ENCODE measurements at regions not wholly inside any gene's neighbourhood (a gene's known extent, or its start where the extent isn't known, plus 50 kb on each side); places are given as distances from the start of the nearest gene placed in this dataset.

DNA sequence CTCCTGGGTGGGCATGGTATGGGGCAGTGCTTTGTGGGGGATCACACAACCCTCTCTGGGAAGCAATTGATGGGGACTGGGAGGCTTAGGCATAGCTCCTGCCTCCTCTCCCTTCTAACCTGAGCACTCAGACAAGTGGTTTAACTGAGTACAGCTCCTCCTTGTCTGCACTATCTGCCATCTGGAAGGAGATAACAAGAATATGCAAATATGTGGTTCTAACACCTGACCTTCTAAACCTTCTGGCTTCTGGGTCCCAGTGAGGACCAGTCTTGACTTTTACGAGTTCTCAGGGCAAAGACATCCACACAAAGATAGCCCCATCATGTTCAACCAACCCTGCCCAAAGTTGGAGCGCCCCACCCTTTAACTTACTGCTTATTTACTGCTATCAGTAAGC is 381.0 kb upstream of the TSHZ3 start:
- Histone ChIP-seq H3K9me3 (replicated peaks; ENCODE audit: low read length) (peaks cover 3% of the 10 kb centered on the region), H3K9ac (ENCODE audit: low read depth, low read length) (no peak overlapping the region), H3K4me3 (ENCODE audit: low read length) (no peak overlapping the region), H3K4me2 (ENCODE audit: low read length) (no peak overlapping the region), H3K27me3 (ENCODE audit: control insufficient read depth, insufficient read depth, low read length) (no peaks in the 10 kb centered on the region), H3K36me3 (ENCODE audit: insufficient read depth, low read length) (no peaks in the 10 kb centered on the region), H3K4me1 (ENCODE audit: control insufficient read depth, insufficient read depth, low read length) (no peaks in the 10 kb centered on the region)

DNA sequence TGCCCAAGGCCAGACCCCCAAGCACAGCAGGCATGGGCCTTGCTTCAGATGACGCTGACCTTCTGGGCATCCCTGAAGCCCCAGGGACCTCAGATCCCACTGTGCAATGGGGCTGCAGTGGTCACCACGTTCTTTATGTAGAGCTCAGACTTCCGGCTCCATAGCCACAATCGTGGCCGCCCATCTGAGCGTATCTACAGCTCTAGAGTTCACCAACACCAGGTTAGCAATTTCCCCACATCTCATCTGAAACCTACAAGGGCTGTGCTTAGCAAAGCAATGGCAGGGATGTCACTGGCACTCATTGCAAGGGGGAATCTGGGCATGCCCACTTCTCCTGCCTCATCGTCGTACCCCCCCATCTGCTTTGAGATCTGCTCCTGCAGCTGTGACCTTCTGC is 384.4 kb upstream of the TSHZ3 start:
- Histone ChIP-seq H3K4me3 (ENCODE audit: low read length) (no peak overlapping the region), H3K9me3 (replicated peaks; ENCODE audit: low read length) (peaks cover 3% of the 10 kb centered on the region), H3K9ac (ENCODE audit: low read depth, low read length) (no peak overlapping the region), H3K4me1 (ENCODE audit: control insufficient read depth, insufficient read depth, low read length) (no peaks in the 10 kb centered on the region), H3K4me2 (ENCODE audit: low read length) (no peak overlapping the region), H3K27me3 (ENCODE audit: control insufficient read depth, insufficient read depth, low read length) (no peaks in the 10 kb centered on the region), H3K36me3 (ENCODE audit: insufficient read depth, low read length) (no peaks in the 10 kb centered on the region)

DNA sequence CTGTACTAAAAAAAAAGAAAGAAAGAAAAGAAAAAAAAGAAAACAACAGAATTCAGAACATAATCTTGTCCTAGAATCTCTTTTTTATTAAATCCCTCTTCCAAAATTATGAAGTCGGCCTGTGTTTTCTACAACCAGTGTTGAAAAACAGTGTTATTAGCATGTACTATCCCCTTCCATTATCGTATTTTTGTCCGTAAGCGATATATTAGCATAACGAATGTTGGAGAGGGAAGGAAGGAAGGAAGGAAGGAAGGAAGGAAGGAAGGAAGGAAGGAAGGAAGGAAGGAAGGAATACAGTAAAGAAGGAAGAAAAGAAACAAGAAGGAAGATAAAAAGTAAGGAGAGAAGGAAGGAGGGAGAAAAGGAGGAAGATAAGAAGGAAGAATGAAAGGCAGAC is 393.0 kb upstream of the TSHZ3 start:
- no peaks in the 10 kb centered on the region for H3K36me3 ChIP-seq (ENCODE audit: insufficient read depth, low read length)
- no peak overlapping the region for H3K9ac ChIP-seq (ENCODE audit: low read depth, low read length)
- H3K27me3 ChIP-seq (ENCODE audit: control insufficient read depth, insufficient read depth, low read length): no peaks in the 10 kb centered on the region
- H3K9me3 ChIP-seq (replicated peaks; ENCODE audit: low read length): no peaks in the 10 kb centered on the region
- no peak overlapping the region for H3K4me2 ChIP-seq (ENCODE audit: low read length)
- H3K4me3 ChIP-seq (ENCODE audit: low read length): no peak overlapping the region
- H3K4me1 ChIP-seq (ENCODE audit: control insufficient read depth, insufficient read depth, low read length): no peaks in the 10 kb centered on the region

DNA sequence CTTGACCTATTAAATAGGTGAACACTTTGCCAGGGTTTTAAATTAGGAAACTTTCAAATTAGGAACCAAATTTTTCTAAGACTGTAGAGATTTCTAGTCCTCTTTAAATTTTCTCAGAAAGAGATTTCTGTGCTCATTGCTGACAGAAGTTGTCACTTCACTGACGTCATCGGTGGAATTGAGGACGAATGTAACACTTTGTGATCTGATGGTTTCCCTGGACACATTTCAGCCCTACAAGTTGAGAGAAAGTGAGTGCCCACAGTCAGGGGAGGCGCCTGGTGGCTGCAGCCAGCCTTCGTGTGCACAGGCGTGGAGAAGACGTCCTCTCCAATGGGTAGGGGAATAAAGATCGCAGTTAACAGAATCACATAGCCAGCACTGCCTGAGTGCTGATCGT is 396.5 kb upstream of the TSHZ3 start:
- Histone ChIP-seq H3K4me2 (ENCODE audit: low read length) (no peak overlapping the region), H3K9ac (ENCODE audit: low read depth, low read length) (no peak overlapping the region), H3K4me1 (ENCODE audit: control insufficient read depth, insufficient read depth, low read length) (no peaks in the 10 kb centered on the region), H3K9me3 (replicated peaks; ENCODE audit: low read length) (no peaks in the 10 kb centered on the region), H3K4me3 (ENCODE audit: low read length) (no peak overlapping the region), H3K27me3 (ENCODE audit: control insufficient read depth, insufficient read depth, low read length) (no peaks in the 10 kb centered on the region), H3K36me3 (ENCODE audit: insufficient read depth, low read length) (no peaks in the 10 kb centered on the region)

DNA sequence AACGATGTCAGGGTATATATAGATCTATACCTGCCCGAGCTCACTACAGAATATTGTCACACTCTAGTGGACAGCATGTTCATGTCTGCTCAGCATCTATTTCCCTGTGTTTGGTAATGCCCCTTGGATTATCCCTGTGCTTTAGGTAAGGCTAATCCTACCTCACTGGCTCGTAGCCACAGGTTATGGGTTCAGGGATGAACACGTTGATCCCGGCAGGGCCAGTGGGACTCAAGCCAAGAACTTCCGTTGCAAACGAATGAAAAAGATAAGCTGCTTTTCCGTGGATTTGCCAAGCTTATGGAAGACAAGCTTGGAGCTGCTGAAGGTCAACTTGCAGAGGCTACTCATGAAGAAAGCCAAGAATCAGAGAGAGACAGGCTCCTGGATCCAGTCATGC is 400.0 kb upstream of the TSHZ3 start:
- no peaks in the 10 kb centered on the region for H3K4me1 ChIP-seq (ENCODE audit: control insufficient read depth, insufficient read depth, low read length)
- H3K4me2 ChIP-seq (ENCODE audit: low read length): no peak overlapping the region

GRCh38 chr19:31759359-31759758 is 410.1 kb upstream of the TSHZ3 start:
- H3K9me3 ChIP-seq (replicated peaks; ENCODE audit: low read length): peaks cover 3% of the 10 kb centered on the region
- no peak overlapping the region for H3K4me3 ChIP-seq (ENCODE audit: low read length)
- no peak overlapping the region for H3K4me2 ChIP-seq (ENCODE audit: low read length)
- no peak overlapping the region for H3K9ac ChIP-seq (ENCODE audit: low read depth, low read length)
- H3K27me3 ChIP-seq (ENCODE audit: control insufficient read depth, insufficient read depth, low read length): no peaks in the 10 kb centered on the region
- H3K36me3 ChIP-seq (ENCODE audit: insufficient read depth, low read length): no peaks in the 10 kb centered on the region
- H3K4me1 ChIP-seq (ENCODE audit: control insufficient read depth, insufficient read depth, low read length): no peaks in the 10 kb centered on the region

More for the DNA sequence above, 400.0 kb upstream of the TSHZ3 start:
- no peaks in the 10 kb centered on the region for H3K27me3 ChIP-seq (ENCODE audit: control insufficient read depth, insufficient read depth, low read length)
- no peaks in the 10 kb centered on the region for H3K9me3 ChIP-seq (replicated peaks; ENCODE audit: low read length)
- no peaks in the 10 kb centered on the region for H3K36me3 ChIP-seq (ENCODE audit: insufficient read depth, low read length)
- no peak overlapping the region for H3K9ac ChIP-seq (ENCODE audit: low read depth, low read length)
- no peak overlapping the region for H3K4me3 ChIP-seq (ENCODE audit: low read length)

- H3K36me3 ChIP-seq (ENCODE audit: insufficient read depth, low read length): no peaks in the 10 kb centered on the region
- no peaks in the 10 kb centered on the region for H3K4me1 ChIP-seq (ENCODE audit: control insufficient read depth, insufficient read depth, low read length)
- no peak overlapping the region for H3K4me2 ChIP-seq (ENCODE audit: low read length)
- no peak overlapping the region for H3K4me3 ChIP-seq (ENCODE audit: low read length)
- H3K27me3 ChIP-seq (ENCODE audit: control insufficient read depth, insufficient read depth, low read length): no peaks in the 10 kb centered on the region
- H3K9me3 ChIP-seq (replicated peaks; ENCODE audit: low read length): peaks cover 3% of the 10 kb centered on the region
- H3K9ac ChIP-seq (ENCODE audit: low read depth, low read length): no peak overlapping the region
Observed at GRCh38 chr19:31761281-31761913, 412.2 kb upstream of the TSHZ3 start.

GRCh38 chr19:31770223-31770622 is 421.0 kb upstream of the TSHZ3 start:
- no peaks in the 10 kb centered on the region for H3K4me1 ChIP-seq (ENCODE audit: control insufficient read depth, insufficient read depth, low read length)
- H3K9me3 ChIP-seq (replicated peaks; ENCODE audit: low read length): no peaks in the 10 kb centered on the region
- no peaks in the 10 kb centered on the region for H3K27me3 ChIP-seq (ENCODE audit: control insufficient read depth, insufficient read depth, low read length)
- no peaks in the 10 kb centered on the region for H3K36me3 ChIP-seq (ENCODE audit: insufficient read depth, low read length)
- no peak overlapping the region for H3K4me3 ChIP-seq (ENCODE audit: low read length)
- H3K4me2 ChIP-seq (ENCODE audit: low read length): no peak overlapping the region
- no peak overlapping the region for H3K9ac ChIP-seq (ENCODE audit: low read depth, low read length)

DNA sequence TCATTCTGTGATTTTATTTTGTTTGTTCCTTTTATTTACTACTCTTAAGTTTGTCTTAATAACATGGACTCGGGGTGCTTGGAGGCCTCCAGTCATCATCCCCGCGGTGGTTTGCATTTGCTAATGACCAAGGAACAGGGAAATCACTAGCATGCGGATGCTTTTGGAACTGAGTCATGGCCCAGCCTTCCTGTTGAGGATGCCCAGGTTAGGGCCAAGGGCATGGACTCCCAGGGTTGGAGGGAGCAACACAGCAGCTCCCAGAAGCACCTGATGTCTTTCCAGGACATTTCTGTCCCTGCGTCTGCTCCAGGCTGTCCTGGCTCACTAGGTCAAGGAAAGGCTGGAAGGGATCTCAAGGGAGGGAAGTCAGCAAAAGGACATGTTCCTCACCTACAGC is 423.7 kb upstream of the TSHZ3 start:
- Histone ChIP-seq H3K4me1 (ENCODE audit: control insufficient read depth, insufficient read depth, low read length) (no peaks in the 10 kb centered on the region), H3K36me3 (ENCODE audit: insufficient read depth, low read length) (no peaks in the 10 kb centered on the region), H3K4me3 (ENCODE audit: low read length) (no peak overlapping the region), H3K27me3 (ENCODE audit: control insufficient read depth, insufficient read depth, low read length) (no peaks in the 10 kb centered on the region), H3K9ac (ENCODE audit: low read depth, low read length) (no peak overlapping the region), H3K4me2 (ENCODE audit: low read length) (no peak overlapping the region), H3K9me3 (replicated peaks; ENCODE audit: low read length) (no peaks in the 10 kb centered on the region)

DNA sequence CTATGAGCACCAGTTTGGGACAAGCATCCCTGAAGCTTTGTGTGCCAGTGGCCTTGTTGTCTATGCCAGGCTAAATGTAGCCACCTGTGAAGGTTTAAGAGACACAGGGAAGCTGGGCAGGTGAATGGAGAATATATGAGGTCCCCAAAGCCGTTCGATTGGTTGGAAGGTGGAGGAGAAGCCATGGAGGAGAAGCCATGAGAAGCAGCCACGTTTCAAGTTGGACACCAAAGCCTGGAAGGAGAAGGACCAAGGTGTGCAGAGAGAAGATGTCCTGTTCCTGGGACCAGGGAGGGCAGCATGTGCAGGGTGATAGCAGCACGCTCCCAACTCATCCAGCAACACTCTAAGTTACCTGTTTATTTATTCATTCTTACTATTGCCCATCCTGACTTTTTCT is 432.3 kb upstream of the TSHZ3 start:
- Histone ChIP-seq H3K9ac (ENCODE audit: low read depth, low read length) (no peak overlapping the region), H3K4me2 (ENCODE audit: low read length) (no peak overlapping the region), H3K9me3 (replicated peaks; ENCODE audit: low read length) (no peaks in the 10 kb centered on the region), H3K4me1 (ENCODE audit: control insufficient read depth, insufficient read depth, low read length) (no peaks in the 10 kb centered on the region), H3K4me3 (ENCODE audit: low read length) (no peak overlapping the region), H3K27me3 (ENCODE audit: control insufficient read depth, insufficient read depth, low read length) (no peaks in the 10 kb centered on the region), H3K36me3 (ENCODE audit: insufficient read depth, low read length) (no peaks in the 10 kb centered on the region)

DNA sequence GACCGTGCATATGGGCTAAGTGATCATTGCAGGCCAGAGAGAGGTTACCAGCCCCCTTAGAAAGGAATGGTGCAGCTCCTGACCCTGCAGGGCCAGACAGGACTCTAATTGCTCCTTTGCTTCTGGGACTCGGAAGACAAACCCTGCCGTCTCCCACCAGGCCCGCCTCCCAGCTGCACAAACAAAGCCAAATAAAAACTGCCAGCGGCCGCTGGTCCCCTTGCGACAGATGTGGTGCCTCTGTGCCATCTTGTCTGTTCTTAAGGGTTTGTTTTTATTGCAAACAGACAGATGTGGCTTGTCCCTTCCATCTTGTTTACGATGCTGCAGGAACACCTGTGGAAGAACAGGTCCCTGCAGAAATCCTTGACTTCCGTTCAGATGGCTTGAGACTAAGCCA is 434.4 kb upstream of the TSHZ3 start:
- no peaks in the 10 kb centered on the region for H3K36me3 ChIP-seq (ENCODE audit: insufficient read depth, low read length)
- no peak overlapping the region for H3K9ac ChIP-seq (ENCODE audit: low read depth, low read length)
- no peak overlapping the region for H3K4me2 ChIP-seq (ENCODE audit: low read length)
- no peaks in the 10 kb centered on the region for H3K9me3 ChIP-seq (replicated peaks; ENCODE audit: low read length)
- no peaks in the 10 kb centered on the region for H3K27me3 ChIP-seq (ENCODE audit: control insufficient read depth, insufficient read depth, low read length)
- H3K4me1 ChIP-seq (ENCODE audit: control insufficient read depth, insufficient read depth, low read length): no peaks in the 10 kb centered on the region
- no peak overlapping the region for H3K4me3 ChIP-seq (ENCODE audit: low read length)

- no peak overlapping the region for H3K9ac ChIP-seq (ENCODE audit: low read depth, low read length)
- H3K9me3 ChIP-seq (replicated peaks; ENCODE audit: low read length): no peaks in the 10 kb centered on the region
- no peaks in the 10 kb centered on the region for H3K27me3 ChIP-seq (ENCODE audit: control insufficient read depth, insufficient read depth, low read length)
- H3K4me2 ChIP-seq (ENCODE audit: low read length): no peak overlapping the region
- H3K4me1 ChIP-seq (ENCODE audit: control insufficient read depth, insufficient read depth, low read length): no peaks in the 10 kb centered on the region
- H3K4me3 ChIP-seq (ENCODE audit: low read length): no peak overlapping the region
- no peaks in the 10 kb centered on the region for H3K36me3 ChIP-seq (ENCODE audit: insufficient read depth, low read length)
Observed at GRCh38 chr19:31784671-31785101, 435.4 kb upstream of the TSHZ3 start.

All from skeletal muscle satellite cell (primary cell).